ENCODE measurements at regions not wholly inside any gene's neighbourhood (a gene's known extent, or its start where the extent isn't known, plus 50 kb on each side); places are given as distances from the start of the nearest gene placed in this dataset.

DNA sequence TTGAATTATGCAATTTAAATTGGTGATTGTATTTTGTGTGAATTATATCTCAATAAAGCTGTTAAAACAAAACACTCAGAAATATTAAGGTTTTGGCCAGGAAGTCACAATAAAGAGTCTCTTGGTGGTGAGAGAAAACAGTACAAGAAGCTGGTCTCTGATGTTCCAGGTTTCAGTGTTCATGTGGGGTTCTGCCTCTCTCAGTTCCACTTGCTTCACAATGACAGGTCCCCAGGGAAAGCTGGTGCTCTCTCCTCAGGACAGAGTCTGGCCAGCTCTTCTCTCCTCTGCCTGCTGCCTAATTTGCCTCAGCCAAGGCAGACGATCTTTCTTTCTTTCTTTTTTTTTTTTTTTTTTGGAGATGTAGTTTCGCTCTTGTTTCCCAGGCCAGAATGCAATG, 342.9 kb upstream of the PLXNA2 start:
- DNase-seq, result no peak

DNA sequence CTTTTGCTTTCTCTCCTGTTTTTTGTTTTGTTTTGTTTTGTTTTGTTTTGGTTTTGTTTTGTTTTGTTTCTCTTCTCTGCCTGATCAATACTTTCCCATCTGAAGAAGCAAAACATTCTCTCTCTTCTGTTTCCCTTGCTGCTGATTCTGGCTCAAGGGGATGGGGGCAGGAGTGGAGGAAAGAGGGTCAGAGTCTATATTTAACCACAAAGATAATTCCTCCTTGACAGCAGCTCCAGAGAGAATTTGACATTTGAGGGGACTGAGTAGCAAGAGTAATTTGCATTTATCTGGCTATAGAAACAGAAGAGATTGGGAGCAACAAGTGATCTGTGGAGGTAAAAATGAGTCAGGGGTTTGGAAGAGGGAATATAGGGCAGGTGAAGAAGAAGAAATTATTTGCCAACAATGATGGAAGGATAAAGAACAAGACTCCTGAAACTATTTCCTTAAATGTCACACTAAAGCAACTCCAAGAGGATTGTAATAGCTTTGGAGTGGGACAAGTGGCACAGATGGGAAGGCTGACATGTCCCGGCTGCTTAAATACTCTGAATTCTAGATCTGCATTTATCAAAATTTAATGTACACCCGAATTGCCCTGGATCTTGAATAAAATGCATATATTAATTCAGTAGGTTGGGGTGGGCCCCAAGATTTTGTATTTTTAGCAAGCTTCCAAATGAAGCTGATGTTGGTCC, 349.3 kb upstream of the PLXNA2 start:
- DNase-seq, result no peak

DNA sequence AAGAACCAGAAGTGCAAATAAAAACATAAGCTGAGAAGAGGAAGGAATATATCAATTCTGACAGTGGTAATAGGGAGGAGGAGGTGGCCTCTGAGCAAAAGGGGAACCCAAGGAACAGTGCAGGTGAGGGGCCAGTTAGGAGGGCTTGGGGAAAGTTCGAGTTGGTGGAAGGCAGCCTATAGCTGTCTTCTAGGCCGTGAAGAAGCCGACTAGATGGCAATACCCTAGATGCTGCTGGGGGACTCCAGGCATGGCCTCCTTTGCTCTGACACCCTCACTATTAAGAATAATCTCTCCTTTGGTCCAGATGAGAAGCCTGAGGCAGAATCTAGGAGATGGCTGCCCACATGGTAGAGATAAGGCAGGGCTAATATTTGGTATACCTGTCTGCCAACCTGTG, 351.1 kb upstream of the PLXNA2 start:
- no peak for DNase-seq

DNA sequence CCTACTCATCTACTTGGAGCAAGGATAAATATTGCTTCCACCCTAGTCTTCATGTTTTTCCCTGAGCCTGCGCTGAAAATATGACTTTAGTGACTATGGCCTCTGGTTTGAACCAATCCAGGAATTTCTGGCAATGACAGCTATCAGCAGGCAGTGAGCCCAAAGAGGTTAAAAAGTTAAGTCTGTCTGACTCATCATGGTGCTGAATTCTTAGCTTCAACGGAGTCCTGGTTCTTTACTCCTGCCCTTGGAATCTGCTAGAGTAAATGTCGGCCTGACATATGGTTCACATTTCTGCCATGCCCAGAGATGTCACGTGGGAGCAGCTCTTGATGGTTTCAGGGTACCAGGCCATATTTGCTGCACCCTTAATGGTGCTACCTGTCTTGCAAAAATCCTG, 351.6 kb upstream of the PLXNA2 start:
- DNase-seq, result no peak

DNA sequence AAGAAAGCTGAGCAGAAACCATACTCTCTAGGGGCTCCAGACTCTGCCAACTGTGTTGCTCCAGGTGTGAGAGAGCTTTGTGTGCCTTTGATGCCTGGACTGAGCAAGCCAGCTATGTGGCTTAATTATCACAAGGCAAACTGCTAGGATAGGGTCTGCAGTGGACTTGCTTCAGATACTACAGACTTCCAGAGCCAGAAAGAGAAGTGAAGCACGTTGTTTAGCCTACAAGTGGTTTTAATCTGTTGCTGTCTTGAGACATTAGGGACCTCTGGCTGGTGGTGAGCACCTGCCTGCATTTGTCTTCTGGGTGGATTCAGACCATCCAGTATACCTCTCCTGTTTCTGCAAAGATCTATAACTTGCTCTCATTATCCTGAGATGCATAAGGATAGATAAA, 353.4 kb upstream of the PLXNA2 start:
- DNase-seq, result no peak

DNA sequence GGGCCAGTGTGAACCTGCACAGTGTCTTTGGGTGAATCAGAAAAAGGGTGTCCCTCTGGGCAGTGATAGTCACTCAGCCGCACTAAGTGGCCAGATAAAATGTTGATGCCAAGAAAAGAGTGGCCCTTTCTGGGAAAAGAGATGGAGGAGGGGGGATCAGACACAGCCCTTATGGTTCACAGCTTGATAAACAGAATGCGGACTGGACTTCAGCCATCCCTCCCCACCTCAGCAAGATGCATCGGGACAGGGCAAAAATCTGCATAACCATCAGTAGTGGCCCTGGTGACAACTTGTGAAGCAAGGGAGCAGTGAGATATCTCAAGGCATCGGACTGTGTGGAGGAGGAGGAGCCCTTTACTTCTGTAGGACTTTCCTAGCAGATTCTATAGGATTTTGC, 353.8 kb upstream of the PLXNA2 start:
- DNase-seq, result no peak

DNA sequence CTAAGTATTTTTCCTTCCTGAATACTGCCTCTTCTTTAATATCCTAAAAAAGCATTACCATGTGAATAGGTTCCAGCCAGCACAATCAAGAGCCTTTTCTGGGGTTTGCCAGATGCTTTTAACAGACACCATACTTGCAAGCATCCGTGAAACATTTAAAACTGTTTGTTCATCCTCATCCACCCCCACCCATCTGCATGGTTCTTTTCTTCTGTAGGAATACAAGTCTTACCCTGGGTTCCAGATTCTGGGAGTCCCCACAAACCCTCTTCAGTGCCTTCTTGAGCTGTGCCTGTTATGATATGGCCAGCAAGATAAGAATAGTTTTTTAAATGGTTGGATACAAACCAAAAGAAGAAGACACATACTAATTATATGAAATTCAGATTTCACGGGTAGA, 354.9 kb upstream of the PLXNA2 start:
- DNase-seq, result no peak

DNA sequence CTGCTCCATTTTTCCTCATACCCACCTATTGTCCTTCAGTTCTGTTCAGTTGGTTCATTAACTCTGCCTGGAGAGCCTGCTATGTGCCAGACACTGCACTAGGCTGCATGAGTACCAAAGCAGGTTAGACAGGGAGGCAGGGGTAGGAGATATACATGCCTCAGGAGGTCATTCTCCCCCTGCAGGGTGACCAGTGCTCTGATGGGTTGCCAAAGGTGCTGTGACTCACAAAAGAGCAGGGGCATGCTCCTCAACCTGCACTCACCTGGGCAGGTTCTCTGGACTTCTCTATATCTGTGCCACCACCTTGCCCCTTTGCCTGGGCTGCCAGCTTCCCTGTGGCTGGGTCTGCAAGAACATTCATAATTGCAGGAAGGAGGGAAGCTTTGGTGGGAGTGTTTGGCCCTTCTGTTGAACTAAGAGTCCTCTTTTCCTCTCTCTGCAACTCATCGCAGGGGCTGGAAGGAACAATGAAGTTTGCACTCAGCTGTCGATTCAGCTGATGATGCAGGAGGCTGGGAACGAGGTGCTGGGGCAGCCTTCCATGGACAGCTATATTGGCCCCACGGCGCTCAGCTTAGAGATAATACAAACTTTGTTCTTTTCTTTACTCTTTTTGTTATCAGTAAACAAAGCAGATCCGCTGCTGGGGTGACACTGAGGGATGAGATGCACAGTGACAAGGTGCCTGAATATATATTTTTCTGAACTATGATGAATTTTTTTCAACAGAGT, 356.4 kb upstream of the PLXNA2 start:
- DNase-seq, result no peak

DNA sequence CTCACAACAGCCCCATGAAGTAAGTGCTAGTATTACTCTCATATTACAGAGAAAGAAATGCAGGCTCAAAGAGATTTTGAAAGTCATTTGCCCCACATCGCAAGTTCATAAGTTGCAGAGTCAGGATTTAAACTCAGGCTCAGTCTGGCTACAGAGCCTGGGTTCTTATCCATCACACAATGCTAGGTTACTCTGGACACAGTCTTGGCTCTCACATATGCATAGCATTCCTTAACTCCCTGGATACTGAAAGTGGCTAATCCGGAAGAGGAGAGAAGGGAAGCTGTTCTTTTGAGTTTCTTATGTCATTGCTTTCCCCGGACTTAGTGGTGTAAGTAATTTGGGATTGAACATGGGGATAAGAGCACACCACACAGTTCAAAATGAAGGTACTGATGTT, 357.4 kb upstream of the PLXNA2 start:
- DNase-seq, result no peak

DNA sequence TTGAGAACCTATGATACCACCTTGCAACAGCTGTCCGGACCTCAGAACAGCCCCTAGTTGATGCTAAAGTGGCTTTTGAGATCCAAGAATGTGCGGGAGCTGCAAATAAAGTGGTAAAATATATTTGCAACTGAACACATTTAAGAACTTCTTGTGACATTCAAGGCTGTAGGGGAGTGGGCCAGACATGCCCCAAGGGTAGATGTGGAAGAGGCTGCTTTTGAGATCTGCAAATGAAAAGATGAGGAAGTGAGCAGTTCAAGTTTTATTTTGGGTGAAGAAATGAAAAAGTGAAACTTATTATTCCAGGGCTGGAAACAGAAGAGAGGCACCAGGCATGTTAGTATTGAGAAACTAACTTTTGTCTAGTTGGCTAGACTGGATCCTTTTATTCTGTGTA, 359.5 kb upstream of the PLXNA2 start:
- no peak for DNase-seq

DNA sequence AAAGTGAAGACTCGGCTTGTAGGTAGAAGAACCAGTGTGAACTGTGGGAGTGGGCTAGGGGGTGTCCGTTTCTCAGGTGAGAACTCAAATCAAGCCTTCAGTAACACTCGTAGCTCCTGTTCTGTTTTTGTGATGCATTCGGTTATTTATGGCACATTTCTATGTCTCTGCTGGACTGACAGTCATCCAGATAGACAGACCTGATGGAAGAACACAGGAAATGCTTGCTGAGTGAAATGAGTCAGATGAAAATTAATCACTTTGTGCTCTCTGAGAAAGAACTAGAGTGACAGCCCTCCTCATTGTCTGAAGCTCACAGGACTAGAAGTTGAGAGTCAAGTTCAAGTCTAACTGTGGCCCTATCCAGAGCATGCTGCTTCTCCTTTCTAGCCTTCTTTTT, 360.1 kb upstream of the PLXNA2 start:
- no peak for DNase-seq

DNA sequence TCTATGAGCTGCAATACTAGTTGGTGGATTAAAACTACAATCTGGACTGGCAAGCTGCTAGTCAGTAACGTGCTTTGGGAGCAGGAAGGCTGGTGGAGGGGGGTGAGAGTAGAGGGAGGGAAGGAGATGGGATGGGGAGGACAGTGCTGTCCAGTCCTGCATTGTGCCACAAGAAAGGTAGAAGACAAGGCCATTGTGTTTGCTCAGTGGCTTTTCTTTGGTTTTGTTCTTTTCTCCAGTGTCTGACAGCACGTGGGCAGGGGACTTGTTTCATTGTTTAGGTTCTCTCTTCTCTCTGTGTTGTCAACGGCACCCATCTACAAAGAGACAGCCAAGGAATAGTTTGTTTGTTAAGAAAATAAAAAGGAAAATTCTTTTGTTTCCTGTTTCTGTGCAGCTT, 362.8 kb upstream of the PLXNA2 start:
- no peak for DNase-seq

DNA sequence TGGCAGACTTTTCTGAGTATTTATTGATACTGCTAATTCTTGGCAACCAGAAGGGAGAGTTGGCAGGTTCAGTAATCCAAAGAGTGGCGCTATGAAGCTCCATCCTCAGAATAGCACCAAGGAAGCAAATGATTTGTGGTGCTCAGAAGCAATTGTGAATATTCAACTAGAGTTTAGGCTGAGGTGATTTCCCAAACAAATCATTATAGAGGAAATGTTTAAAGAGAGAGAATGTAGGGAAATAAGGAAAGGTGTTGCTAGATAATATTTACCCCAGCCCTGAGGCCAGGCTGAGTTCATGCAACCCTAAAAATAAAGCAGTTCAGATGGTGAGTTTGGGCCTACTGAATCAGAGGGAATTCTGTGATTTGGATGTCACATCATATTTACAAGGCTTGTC, 363.4 kb upstream of the PLXNA2 start:
- no peak for DNase-seq

DNA sequence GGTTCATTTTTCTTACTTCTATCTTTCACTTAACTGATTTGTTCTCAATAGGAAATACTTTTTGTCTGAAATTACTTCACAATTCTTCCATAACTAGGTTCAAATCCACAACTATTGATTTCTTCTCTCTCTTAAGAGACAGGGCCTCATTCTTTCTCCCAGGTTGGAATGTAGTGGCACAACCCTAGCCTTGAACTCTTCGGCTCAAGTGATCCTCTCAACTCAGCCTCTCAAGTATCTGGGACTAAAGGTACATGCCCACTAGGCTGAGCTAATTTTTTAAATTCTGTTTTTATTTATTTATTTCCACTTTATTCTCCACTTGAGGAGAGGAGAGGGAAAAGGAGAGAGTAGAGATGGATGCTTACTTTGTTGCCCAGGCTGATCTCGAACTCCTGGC, 370.4 kb upstream of the PLXNA2 start:
- DNase-seq, result no peak

DNA sequence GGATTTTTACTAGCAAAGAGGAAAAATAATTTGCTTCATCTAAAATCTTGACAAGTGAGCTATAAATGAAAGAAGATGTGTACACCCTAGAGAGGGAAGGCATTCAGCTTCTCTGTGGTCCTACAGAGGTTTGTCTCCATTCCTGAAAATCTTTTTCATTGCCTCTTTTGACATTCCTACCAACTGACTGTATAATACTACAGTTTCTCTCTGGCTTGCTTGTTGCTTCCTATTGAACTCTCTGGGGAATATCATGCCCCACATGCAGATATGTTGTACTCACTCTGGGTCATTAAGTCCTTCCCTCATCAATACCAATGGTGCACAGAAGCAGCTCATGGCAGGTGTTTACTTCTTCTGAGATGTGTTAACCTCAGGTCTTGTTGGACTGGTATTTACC, 371.2 kb upstream of the PLXNA2 start:
- no peak for DNase-seq

DNA sequence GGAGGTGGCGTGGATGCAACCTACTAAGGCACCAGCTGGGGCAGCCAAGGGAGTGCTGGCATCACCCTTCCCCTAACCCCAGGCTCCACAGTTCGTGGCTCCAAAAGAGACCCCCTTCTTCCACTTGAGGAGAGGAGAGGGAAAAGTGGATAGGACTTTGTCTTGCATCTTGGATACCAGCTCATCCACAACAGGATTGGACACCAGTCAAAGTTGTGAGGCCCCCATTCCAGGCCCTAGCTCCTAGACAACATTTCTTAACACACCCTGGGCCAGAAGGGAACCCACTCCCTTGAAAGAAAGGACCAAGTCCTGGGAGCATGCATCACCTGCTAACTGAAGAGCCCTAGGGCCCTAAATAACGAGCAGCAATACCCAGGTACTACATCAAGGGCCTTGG, 372.6 kb upstream of the PLXNA2 start:
- DNase-seq, result no peak

DNA sequence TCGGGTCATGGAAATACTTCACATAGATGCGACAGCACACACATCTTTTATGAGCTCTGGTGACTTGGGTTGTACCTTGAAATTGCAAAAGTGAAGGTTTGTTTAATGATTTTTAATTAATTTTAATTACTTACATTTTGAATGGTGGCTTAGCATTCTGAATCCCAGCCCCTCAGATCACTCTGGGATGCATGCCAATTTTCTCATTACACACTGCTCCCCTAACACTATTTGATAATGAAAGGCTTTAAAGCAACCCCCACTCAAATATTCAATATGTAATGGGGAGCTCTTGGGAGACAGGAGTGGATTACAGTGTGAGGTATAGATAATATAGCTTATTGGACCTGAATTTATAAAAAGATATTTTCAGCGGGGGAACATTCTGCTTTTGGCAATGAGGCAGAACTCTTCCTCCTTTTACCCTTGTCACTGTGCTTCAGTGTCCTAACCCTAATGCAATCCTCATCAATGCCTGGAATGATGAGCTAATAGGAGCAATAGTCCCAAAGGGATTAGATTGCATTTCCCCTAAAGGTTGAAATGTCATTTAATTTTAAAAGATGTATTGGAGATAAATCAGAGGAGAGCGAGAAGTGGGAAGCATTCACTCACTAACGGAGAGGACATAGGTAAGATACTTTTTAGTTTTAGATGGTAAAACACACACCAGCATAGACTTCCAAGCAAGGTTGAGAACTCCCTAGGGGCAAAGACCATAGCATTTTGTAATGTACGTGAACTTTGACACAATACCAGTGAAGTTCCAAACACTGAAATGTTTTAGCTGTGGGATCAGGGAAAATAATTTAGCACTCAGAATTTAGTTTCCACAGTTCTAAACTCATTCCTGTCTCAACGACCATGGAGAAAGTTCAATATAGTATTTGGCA, 384.1 kb upstream of the PLXNA2 start:
- no peak for DNase-seq

DNA sequence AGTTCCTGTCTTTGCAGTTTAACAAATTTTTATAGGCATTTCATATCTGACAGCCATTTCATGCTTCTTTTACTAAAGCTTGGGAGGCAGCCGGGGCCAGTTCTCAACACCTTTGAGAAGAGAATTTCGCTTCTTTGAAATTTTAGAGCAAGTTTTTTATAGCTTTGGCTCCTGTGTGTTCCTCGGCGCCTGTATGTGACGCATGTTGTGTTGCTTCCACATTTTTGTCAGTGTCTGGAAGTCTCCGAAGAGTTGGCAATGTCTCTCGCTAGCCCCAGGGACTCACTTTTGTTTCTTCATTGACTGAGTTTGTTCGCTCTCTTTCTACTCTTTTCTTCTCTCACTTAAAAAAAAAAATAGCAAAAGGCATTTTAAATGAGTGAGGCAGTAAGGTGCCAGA, 386.9 kb upstream of the PLXNA2 start:
- DNase-seq, result no peak

DNA sequence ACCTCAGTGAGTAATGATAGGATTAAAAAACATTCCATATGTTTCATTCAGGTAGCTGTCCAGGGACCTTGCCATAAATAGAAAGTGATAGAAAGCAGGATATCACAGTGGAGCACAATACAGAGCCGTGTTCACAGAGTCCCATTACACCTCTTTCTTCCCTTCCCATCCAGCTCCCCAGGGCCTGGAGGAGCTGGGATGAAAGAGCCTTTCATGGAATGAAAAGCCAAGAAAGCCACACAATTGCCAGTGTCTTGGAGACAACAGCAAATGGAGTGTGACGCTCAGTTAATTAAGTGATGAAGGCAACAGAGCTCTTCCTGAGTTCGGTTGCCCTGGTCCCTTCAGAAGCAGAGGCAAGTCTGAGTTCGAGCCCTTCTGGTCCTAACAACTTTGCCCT, 387.3 kb upstream of the PLXNA2 start:
- no peak for DNase-seq

DNA sequence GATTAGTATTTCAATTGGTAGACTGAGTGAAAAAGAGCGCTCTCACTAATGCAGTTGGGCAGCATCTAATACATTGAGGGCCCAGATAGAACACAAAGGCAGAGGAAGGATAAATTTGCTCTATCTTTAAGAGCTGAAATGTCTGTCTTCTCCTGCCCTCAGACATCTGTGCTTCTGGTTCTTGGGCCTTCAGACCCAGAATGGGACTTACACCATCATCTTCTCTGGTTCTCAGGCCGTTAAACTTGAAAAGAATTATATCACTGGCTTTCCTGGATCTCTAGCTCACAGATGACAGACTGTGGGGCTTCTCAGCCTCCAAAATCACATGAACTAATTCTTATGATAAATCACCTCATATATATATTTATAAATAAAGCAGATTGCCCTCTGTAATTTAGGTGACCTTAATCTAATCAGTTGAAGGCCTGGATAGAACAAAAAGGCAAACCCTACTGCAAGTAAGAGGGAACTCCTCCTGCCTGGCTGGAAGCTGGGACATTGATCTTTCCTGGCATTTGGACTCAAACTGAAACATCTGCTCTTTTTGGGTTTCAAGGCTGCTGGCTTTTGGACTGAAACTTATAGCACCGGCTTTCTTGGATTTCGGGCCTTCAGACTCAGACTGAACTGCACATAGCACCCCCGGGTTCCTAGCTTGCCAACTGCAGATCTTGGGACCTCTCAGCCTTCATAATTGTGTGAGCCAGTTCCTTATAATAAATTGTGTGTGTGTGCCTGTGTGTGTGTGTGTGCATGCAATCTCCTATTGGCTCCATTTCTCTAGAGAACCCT, 390.4 kb upstream of the PLXNA2 start:
- no peak for DNase-seq

DNA sequence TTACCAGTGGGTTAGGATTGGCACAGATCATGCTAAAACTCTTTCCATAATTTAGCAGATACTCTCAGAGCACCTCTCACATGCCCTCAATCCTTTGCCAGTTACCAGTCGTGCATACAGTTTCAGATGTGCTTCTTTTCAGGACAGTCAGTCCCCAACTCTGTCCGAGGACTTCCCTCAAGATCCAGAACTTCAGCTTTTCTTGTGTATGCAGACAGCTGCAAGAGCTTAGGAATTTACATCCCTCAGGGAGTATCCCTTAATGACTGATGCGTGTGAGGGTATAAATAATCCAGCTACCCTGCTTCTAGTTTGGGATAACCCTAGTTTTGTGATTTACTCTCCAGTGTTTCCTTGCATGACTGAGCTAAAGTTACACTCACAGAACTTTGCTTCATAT, 393.0 kb upstream of the PLXNA2 start:
- peak; percentile 9 for DNase-seq

DNA sequence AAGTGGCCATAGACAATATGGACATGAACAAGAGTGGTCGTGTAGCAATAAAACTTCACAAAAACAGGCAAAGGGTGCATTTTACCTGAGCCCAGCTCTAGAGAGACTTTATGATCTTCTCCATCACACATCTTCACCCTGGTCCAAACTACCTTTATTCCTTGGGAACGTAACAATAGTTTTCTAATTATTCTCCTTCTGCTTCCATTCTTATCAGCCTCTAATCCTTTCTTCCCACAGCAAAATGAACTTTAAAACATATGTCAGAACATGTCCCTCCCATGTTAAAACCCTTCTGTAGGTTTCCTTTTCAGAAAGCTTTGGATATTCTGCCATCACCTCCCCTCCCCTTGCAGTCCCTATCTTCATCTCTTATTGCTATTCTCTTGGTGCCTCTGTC, 395.2 kb upstream of the PLXNA2 start:
- no peak for DNase-seq

All from renal pelvis (tissue), 1 donor.